Fibroblast of mammary gland (primary cell): ENCODE measurements at regions not wholly inside any gene's neighbourhood (a gene's known extent, or its start where the extent isn't known, plus 50 kb on each side); places are given as distances from the start of the nearest gene placed in this dataset.
"Not testable (repeated sequence)": the region's sequence is repeated elsewhere in the genome, so short reads cannot be mapped to it uniquely, and the experiment has no call there.

Experiments
- DNase-seq: peaks from one replicate; pipeline ENCODE4 v3.0.0-alpha.2; 2010; ENCODE audit warnings: low read depth
- H3K4me3 ChIP-seq: 2 replicates; pipeline ENCODE4 v1.5.1; 2011; ENCODE audit warnings: low read depth, mild to moderate bottlenecking, low read length, moderate library complexity; ENCODE audit not compliant: control insufficient read depth
- TF ChIP-seq, protein P1 (sequence below): conservative IDR thresholded peaks from 2 replicates; pipeline ENCODE4 v1.5.1; 2011; ENCODE audit warnings: low read depth, low read length, inconsistent platforms; ENCODE audit not compliant: control insufficient read depth, insufficient read depth

DNA sequence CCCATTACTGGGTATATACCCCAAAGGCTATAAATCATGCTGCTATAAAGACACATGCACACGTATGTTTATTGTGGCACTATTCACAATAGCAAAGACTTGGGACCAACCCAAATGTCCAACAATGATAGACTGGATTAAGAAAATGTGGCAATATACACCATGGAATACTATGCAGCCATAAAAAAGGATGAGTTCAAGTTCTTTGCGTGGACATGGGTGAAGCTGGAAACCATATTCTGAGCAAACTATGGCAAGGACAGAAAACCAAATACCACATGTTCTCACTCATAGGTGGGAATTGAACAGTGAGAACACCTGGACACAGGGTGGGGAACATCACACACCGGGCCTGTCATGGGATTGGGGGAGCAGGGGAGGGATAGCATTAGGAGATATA is 54.4 kb upstream of the MUCL1 start:
- H3K4me3 ChIP-seq, DNase-seq: not testable (repeated sequence)

DNA sequence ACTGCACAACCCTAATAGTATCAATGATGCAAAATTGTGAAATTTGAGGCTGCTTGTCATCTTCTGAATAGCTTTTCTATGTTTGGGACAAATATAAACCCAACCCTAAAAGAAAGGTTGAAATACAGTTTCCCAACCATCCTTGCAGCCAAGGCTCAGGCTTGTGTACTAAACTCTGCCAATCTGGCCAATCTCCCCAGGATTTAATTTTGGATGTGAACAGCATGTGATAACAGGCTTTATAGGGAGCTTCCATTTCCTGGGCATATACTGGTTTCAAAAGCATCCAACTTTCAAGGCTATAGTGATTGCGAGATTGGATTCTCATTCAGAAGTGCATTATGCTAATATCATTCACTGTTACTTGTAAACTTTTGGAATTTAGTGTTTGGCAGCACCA is 55.7 kb upstream of the MUCL1 start:
- TF ChIP-seq, protein P1, sequence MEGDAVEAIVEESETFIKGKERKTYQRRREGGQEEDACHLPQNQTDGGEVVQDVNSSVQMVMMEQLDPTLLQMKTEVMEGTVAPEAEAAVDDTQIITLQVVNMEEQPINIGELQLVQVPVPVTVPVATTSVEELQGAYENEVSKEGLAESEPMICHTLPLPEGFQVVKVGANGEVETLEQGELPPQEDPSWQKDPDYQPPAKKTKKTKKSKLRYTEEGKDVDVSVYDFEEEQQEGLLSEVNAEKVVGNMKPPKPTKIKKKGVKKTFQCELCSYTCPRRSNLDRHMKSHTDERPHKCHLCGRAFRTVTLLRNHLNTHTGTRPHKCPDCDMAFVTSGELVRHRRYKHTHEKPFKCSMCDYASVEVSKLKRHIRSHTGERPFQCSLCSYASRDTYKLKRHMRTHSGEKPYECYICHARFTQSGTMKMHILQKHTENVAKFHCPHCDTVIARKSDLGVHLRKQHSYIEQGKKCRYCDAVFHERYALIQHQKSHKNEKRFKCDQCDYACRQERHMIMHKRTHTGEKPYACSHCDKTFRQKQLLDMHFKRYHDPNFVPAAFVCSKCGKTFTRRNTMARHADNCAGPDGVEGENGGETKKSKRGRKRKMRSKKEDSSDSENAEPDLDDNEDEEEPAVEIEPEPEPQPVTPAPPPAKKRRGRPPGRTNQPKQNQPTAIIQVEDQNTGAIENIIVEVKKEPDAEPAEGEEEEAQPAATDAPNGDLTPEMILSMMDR: no peak

DNA sequence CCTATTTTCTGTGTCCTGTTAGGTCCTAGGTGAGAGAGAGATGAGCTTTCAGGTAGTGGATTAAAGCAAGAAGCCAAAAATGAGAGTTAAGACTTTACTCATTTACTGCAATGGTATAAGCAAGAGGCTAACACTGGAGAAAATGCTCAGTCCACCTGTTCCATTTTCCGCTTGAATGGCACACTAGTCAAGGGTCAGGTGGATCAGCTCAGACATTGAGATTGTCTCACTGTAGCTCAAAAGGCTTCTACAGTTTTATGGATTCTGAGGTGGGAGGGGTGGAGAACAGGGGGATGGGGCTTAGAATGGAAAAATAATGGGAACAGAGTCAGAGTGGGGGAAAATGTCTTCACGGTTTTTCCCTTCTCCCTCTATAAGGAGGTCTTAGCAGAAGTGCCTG is 57.3 kb upstream of the MUCL1 start:
- DNase-seq: no peak
- H3K4me3 ChIP-seq: no peak overlapping the region
- TF ChIP-seq, protein P1: no peak

More for the DNA sequence above, 55.7 kb upstream of the MUCL1 start:
- no peak overlapping the region for H3K4me3 ChIP-seq
- DNase-seq: no peak

DNA sequence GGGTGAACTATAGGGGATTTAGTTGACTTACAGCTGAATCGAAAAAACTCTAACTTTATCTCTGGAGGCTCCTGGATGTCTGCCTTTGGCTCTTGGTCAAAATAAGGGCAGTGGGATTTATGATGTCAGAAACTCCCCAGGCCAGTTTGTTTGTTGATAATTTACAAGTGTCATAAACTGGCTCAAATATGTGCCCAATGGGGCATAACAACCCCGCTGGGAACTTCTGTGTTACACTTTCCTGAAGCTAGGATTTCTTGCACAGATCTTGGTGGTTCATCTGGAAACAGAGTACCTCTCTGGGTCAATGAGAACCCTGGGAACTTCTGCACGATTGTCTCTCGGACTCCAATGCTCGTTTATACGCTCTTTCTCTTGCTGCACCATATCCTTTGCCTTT is 58.7 kb upstream of the MUCL1 start:
- no peak overlapping the region for H3K4me3 ChIP-seq
- TF ChIP-seq, protein P1: no peak
- DNase-seq: no peak

DNA sequence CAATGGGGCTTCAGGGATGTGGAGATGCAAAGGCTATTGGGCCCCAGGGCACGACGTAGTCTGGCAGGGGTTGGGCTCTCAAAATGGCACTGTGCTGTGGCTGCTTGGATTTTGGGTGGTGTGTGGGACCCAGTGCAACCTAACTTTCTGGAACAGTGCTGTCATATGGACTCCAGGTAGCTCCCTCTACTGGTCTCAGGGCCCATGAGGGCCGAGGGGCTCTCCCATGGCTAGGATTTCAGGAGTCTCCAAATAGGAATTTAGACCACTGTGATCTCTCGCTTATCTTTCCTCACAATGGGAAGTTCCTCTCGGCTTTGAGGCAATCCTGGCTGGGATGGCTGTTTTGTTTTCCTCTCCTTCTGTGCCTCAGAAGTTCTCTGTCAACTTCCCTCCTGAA is 68.2 kb upstream of the MUCL1 start:
- H3K4me3 ChIP-seq: no peak overlapping the region
- TF ChIP-seq, protein P1: no peak

DNA sequence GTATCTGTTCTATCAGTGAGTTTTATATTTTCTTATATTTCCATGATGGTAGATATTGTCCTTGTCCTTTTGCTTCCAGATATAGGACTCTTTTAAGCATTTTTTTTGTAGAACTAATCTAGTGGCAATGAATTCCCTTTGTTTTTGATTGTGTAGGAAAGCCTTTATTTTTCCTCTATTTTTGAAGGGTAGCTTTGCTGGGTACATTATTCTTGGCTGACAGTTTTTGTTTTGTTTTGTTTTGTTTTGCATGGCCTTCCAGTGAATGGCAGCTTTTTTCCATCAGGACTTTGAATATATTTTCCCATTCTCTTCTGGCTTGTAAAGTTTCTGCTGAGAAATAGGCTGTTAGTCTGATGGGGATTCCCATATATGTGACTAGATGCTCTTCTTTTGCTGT is 70.2 kb upstream of the MUCL1 start:
- no peak for DNase-seq
- TF ChIP-seq, protein P1: no peak
- H3K4me3 ChIP-seq: no peak overlapping the region

More for the DNA sequence above, 68.2 kb upstream of the MUCL1 start:
- no peak for DNase-seq

DNA sequence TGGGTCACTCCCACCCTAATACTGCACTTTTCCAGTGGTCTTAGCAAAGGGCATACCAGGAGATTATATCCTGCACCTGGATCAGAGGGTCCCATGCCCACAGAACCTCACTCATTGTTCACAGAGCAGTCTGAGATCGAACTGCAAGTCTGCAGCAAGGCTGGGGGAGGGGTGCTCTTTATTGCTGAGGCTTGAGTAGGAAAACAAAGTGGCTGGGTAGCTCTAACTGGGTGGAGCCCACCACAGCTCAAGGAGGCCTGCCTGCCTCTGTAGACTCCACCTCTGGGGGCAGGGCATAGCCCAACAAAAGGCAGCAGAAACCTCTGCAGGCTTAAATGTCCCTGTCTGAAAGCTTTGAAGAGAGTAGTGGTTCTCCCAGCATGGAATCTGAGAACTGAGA is 77.3 kb upstream of the MUCL1 start:
- not testable (repeated sequence) for DNase-seq, H3K4me3 ChIP-seq

DNA sequence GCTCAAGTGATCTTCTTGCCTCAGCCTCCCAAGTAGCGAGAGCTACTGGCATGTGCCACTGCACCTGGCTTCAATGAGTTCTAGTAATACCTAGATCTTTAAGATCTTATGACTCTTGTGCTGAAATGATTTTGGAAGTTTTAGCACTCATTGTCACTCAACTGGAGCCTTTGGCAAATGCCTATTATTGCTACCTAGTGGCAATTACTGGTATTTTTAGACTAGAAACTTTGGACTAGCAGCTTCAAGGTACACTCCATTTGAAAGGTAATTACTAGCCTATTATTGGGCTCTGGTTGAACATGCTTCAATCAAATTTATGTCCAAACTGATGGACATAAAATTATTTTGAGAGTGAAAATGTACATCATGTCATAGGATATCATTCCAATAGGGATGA is 80.7 kb upstream of the MUCL1 start:
- H3K4me3 ChIP-seq: no peak overlapping the region
- TF ChIP-seq, protein P1: no peak
- no peak for DNase-seq
